GM18858 (cell line): ENCODE measurements at regions not wholly inside any gene's neighbourhood (a gene's known extent, or its start where the extent isn't known, plus 50 kb on each side); places are given as distances from the start of the nearest gene placed in this dataset.
"Not testable (repeated sequence)": the region's sequence is repeated elsewhere in the genome, so short reads cannot be mapped to it uniquely, and the experiment has no call there.

ENCODE experiments used
- ATAC-seq: cut with Tn5 transposase; IDR thresholded peaks from one replicate; pipeline ENCODE4 v1.9.1; 2021; ENCODE audit not compliant: unreplicated experiment

DNA sequence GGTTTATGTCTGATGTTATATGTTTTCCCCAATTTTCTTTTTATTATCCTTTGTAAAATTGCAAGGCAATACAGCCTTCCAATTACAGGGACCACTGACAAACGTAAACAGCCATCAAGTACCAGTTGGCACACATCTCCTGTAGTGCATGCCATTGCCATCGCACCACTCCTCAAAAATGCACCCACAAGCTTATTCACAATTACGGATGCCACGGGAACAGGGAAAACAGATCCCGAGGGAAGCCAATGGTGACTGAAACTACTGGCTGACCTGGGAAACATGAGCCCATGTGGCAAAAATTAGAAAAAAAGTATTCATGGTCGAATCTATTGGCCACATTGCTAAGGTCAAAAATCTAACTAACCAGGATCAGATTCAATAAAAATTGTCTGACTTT, 395.2 kb downstream of the PAX1 start:
- ATAC-seq: no peak

DNA sequence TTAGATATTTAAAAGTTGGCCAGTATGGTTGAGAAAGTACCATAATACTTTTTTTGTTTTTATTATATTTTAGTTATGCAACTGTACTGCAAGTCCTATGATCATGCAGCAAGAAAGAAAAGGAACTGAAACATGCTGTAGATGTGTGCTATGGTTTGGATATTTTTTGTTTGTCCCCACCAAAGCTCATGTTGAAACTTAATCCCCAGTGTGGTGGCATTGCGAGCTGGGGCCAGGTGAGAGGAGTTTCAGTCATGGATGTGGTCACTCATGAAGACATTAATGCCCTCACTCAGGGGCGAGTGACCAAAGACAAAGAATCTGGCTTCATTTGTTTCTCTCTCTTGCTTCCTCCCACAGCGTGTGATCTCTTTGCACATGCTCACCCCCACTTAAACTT, 393.9 kb downstream of the PAX1 start:
- ATAC-seq: no peak

DNA sequence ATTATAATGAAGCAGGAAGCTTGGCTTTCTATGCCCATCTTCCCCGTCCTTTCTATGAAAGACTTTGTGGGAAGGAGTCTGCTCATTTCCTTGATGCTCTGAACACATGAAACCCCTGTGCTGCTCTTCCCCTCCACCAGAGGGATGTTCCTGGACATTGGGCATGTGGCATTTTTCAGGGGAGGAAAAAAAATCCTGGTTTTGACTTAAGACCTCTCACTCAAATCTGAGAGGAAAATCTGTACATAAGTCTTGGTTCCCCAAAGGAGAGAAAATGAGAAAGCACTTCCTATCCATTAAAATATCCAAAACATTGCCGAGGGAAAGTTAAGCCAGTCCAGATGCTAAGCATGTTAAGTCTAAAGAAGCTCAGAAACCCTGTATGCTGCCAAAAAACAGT, 393.0 kb downstream of the PAX1 start:
- no peak for ATAC-seq

GRCh38 chr20:22093122-22093521, 387.7 kb downstream of the PAX1 start:
- ATAC-seq: no peak

DNA sequence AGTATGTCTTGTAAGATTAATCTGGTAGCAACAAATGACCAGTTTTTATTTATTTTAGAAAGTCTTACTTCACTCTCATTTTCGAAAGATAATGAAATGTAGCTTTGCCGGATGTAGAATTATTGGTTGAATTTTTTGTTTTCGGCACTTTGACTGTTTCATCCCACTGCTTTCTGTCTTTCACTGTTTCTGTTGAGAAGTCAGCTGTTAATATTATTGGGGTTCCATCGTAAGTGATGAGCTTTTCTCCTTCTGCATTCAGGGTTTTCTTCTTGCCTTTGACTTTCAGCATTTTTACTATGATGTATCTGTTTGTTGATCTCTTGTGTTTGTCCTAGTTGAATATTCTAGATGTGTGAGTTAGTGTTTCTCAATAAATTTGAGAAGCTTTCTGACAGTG, 383.4 kb downstream of the PAX1 start:
- ATAC-seq: no peak

- ATAC-seq: no peak
These were observed 375.5 kb downstream of the PAX1 start for GRCh38 chr20:22080985-22081384.

- ATAC-seq: no peak
These were observed 369.2 kb downstream of the PAX1 start for GRCh38 chr20:22074635-22075034.

DNA sequence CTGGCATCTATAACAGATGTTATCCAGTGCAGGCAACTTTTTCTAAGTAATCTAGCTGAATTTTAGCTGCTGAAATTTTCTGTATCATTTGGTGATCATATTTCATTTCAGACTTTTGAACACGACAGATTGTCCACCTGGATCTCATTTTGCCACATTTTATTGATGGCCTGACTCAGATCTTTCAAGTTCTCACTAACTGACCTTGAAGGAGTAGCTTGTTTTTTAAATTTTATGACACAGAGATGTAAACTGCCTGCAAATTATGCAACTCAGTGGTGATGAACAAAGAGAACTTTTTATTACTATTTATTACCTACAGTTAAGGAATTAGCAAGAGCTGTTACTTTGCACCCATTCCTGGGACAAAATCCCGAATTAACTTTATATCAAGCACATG, 366.4 kb downstream of the PAX1 start:
- no peak for ATAC-seq

GRCh38 chr20:22070610-22071058, 365.2 kb downstream of the PAX1 start:
- ATAC-seq: no peak

DNA sequence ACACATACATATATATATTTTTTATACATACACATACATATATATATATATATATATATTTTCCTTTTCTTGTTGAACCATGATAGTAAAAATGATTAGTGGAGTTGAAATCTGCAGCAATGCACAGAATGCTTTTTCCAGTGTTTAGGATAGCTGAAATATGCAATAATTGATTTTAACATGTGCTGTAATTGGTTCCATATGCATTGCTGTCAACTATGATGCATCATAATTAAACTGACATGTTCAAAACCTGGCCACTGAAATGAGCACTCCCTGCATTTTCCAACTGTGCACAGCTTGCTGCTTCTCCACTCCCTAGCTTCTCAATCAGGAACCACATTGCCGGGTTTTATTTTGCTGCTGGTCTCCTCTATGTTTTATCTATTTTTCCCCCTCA, 358.3 kb downstream of the PAX1 start:
- ATAC-seq: no peak

GRCh38 chr20:22062874-22063273, 357.4 kb downstream of the PAX1 start:
- no peak for ATAC-seq

- no peak for ATAC-seq
These were observed 355.1 kb downstream of the PAX1 start for GRCh38 chr20:22060610-22061009.

GRCh38 chr20:22058746-22059145, 353.3 kb downstream of the PAX1 start:
- ATAC-seq: no peak

DNA sequence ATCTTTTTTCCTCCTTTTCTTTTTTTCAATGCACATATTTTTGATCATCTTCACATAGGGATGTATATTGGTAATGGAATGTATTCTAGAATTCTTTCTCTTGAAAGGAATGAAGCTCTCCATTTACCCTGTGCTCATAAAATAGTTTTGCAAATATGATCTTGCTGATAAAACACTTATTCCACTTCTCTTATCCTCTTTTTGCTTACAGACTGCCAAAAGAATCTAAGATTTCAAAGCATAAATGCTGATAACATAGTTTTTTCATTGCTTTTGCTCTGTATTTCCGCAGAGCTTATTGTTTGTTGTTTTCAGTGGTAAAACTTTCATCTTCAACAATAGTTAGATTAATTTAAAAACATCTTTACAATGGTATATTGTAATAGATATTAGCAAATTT, 350.5 kb downstream of the PAX1 start:
- ATAC-seq: no peak

- no peak for ATAC-seq
These were observed 346.7 kb downstream of the PAX1 start for GRCh38 chr20:22052025-22052650.

DNA sequence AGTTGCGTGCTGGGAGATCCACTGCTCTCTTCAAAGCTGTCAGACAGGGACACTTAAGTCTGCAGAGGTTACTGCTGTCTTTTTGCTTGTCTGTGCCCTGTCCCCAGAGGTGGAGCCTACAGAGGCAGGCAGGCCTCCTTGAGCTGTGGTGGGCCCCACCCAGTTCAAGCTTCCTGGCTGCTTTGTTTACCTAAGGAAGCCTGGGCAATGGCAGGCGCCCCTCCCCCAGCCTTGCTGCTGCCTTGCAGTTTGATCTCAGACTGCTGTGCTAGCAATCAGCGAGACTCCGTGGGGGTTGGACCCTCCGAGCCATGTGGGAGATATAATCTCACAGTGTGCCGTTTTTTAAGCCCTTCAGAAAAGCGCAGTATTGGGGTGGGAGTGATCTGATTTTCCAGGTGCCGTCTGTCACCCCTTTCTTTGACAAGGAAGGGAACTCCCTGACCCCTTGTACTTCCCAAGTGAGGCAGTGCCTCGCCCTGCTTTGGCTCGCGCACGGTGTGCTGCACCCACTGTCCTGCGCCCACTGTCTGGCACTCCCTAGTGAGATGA, 340.6 kb downstream of the PAX1 start:
- ATAC-seq: not testable (repeated sequence)

DNA sequence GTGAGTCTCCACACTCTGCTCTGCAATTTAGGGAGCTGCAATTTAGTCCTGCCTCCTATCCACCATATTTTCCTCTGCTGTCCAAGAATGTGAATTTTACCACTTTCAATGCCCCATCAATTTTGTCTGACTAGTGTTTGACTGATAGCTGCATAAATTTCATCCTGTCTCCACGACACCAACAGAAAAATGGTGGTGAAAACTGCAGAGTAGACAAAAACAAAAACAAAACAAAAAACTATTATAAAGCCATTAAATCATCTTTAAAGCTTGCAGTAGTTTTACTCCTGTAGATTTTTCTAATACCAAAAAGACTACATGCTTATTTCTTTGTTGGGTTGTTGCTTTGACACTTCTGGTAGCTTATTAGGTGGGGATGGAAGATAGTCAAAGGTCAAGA, 322.0 kb downstream of the PAX1 start:
- no peak for ATAC-seq

DNA sequence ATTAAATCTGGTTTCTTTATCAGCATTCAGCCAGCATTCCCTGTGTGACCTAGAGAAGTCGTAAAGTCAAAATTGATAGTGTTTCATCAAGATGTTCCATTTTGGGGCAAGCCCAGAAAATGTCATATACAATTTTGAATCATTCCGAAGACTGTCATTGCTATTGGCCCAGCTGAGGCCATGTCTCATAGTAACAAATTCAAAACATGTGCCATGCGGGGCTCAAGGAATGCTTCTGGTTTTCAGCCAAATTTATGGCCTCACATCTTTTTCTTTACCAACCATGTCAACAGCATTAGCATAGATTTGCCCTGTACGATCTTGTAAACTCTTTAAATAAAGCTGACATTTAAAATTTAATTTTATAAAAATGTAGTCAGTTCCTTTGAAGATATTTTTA, 314.7 kb downstream of the PAX1 start:
- no peak for ATAC-seq

GRCh38 chr20:22008456-22008855, 303.0 kb downstream of the PAX1 start:
- ATAC-seq: no peak

DNA sequence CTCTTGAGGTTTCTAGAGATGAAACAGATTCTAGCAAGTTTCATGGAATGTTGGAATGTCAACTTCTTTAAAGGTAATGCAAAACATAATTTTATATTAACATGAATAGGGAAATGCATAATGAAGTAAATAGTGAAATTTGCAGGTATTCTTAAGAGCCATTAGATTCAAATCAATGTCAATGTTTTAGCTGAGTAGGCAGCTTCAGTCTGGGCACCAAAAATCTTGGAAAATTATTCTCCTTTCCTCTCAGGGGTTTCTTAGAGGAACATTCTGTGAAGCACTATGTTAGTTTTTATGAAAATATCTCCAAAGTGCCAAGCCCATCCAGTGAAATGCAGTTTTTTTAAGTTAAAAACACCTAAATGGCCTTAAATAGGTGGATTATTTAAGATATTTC, 300.8 kb downstream of the PAX1 start:
- ATAC-seq: no peak

DNA sequence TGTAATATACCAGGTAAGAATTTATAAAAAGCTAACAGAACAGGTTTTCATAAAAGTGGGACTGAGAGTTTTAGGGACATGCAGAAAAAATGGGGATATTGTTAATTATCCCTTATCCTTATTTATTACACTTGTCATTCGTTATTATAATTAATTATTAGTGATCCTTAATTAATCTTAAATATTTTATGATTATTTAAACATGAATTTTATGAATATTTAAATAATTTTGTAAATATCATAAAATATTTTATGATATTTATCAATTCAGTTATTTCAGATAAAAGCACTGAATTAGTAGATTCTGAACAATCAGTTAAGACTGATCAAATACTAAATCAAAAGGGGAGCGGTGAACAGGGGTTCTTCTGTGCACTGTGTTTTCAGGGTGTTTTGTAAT, 300.1 kb downstream of the PAX1 start:
- ATAC-seq: no peak

- ATAC-seq: no peak
These were observed 299.5 kb downstream of the PAX1 start for GRCh38 chr20:22004946-22005345.

- no peak for ATAC-seq
These were observed 298.2 kb downstream of the PAX1 start for GRCh38 chr20:22003680-22004079.
